ENCODE measurements at regions not wholly inside any gene's neighbourhood (a gene's known extent, or its start where the extent isn't known, plus 50 kb on each side); places are given as distances from the start of the nearest gene placed in this dataset.
"Not testable (repeated sequence)": the region's sequence is repeated elsewhere in the genome, so short reads cannot be mapped to it uniquely, and the experiment has no call there.

DNA sequence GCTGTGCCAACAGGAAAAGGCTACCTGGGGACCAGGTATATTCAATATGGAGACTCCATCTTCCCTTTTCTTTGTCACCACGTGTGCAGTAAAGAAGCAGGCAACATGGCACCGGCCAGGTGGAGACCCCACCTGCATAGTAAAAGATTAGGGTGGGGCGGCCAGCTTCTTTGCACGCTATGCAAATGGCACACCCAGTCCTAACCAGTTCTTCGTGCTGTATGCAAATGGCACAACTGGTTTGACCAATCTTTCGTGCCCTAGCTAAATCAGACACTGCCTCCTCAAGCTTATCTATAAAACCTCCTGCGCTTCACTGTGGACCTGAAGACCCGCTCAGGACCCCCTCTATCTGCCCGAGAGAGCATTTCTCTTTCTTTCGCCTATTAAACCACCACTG is 88.8 kb upstream of the EZR start:
- Histone ChIP-seq H3K27ac (ENCODE audit: low read length) (no peak overlapping the region), H3K9me3 (ENCODE audit: control insufficient read depth, insufficient read depth, low read length) (no peaks in the 10 kb centered on the region; the same call in 1 of the 2 replicates), H3K4me3 (ENCODE audit: low read length) (no peak overlapping the region), H3K27me3 (ENCODE audit: control insufficient read depth, insufficient read depth, low read length) (no peaks in the 10 kb centered on the region), H3K36me3 (ENCODE audit: control insufficient read depth, insufficient read depth, low read length) (no peaks in the 10 kb centered on the region), H3K4me1 (ENCODE audit: control insufficient read depth, insufficient read depth, low read length) (peaks cover 6% of the 10 kb centered on the region)
- no peak for DNase-seq (ENCODE audit: low read depth, low spot score)
- no CpG with 5 or more reads among the region's 10 CpGs for WGBS (ENCODE audit: insufficient coverage, insufficient read length)

GRCh38 chr6:158906926-158907325 is 87.8 kb upstream of the EZR start:
- no CpG with 5 or more reads among the region's 4 CpGs for WGBS (ENCODE audit: insufficient coverage, insufficient read length)
- H3K9me3 ChIP-seq (ENCODE audit: control insufficient read depth, insufficient read depth, low read length) = no peaks in the 10 kb centered on the region; the same call in 1 of the 2 replicates
- peaks cover 6% of the 10 kb centered on the region for H3K4me1 ChIP-seq (ENCODE audit: control insufficient read depth, insufficient read depth, low read length)
- no peak overlapping the region for H3K4me3 ChIP-seq (ENCODE audit: low read length)
- no peak for DNase-seq (ENCODE audit: low read depth, low spot score)
- H3K36me3 ChIP-seq (ENCODE audit: control insufficient read depth, insufficient read depth, low read length) = no peaks in the 10 kb centered on the region
- H3K27ac ChIP-seq (ENCODE audit: low read length) = no peak overlapping the region
- no peaks in the 10 kb centered on the region for H3K27me3 ChIP-seq (ENCODE audit: control insufficient read depth, insufficient read depth, low read length)

GRCh38 chr6:158905277-158905676 is 86.1 kb upstream of the EZR start:
- Histone ChIP-seq H3K9me3 (ENCODE audit: control insufficient read depth, insufficient read depth, low read length) (no peaks in the 10 kb centered on the region; the same call in 1 of the 2 replicates), H3K4me3 (ENCODE audit: low read length) (no peak overlapping the region), H3K4me1 (ENCODE audit: control insufficient read depth, insufficient read depth, low read length) (peaks cover 3% of the 10 kb centered on the region), H3K27me3 (ENCODE audit: control insufficient read depth, insufficient read depth, low read length) (no peaks in the 10 kb centered on the region), H3K27ac (ENCODE audit: low read length) (no peak overlapping the region), H3K36me3 (ENCODE audit: control insufficient read depth, insufficient read depth, low read length) (no peaks in the 10 kb centered on the region)
- no CpG with 5 or more reads among the region's 2 CpGs for WGBS (ENCODE audit: insufficient coverage, insufficient read length)
- DNase-seq (ENCODE audit: low read depth, low spot score) = no peak

DNA sequence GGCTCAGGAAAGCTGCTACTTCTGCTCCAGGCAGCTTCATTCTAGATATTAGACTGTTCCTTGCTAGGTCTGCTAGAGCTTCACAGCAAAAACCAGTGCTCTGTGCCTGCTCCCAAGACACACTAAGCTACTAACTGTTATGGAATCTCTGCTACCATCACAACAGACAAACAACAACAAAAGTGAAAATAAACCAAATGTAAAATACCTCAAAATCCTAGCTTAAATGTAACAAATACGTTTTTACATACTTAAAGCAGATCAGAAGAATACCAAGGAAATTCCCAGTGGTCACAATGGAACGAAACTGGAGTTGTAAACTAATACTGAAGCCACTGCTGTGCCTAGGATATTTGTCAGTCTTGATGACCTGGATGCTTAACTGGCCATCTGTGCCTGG is 84.6 kb upstream of the EZR start:
- H3K9me3 ChIP-seq (ENCODE audit: control insufficient read depth, insufficient read depth, low read length) = no peaks in the 10 kb centered on the region; the same call in 1 of the 2 replicates
- DNase-seq (ENCODE audit: low read depth, low spot score) = no peak
- no peak overlapping the region for H3K27ac ChIP-seq (ENCODE audit: low read length)
- H3K4me1 ChIP-seq (ENCODE audit: control insufficient read depth, insufficient read depth, low read length) = peaks cover 3% of the 10 kb centered on the region
- no peaks in the 10 kb centered on the region for H3K27me3 ChIP-seq (ENCODE audit: control insufficient read depth, insufficient read depth, low read length)
- H3K4me3 ChIP-seq (ENCODE audit: low read length) = no peak overlapping the region
- H3K36me3 ChIP-seq (ENCODE audit: control insufficient read depth, insufficient read depth, low read length) = no peaks in the 10 kb centered on the region
- no CpG with 5 or more reads among the region's 2 CpGs for WGBS (ENCODE audit: insufficient coverage, insufficient read length)

GRCh38 chr6:158900663-158901312 is 81.6 kb upstream of the EZR start:
- Histone ChIP-seq H3K4me3 (ENCODE audit: low read length) (no peak overlapping the region), H3K27ac (ENCODE audit: low read length) (no peak overlapping the region), H3K9me3 (ENCODE audit: control insufficient read depth, insufficient read depth, low read length) (no peaks in the 10 kb centered on the region; the same call in 1 of the 2 replicates), H3K4me1 (ENCODE audit: control insufficient read depth, insufficient read depth, low read length) (no peaks in the 10 kb centered on the region), H3K36me3 (ENCODE audit: control insufficient read depth, insufficient read depth, low read length) (no peaks in the 10 kb centered on the region), H3K27me3 (ENCODE audit: control insufficient read depth, insufficient read depth, low read length) (no peaks in the 10 kb centered on the region)
- DNase-seq (ENCODE audit: low read depth, low spot score) = no peak
- whole genome bisulfite sequencing (ENCODE audit: insufficient coverage, insufficient read length) = no CpG with 5 or more reads among the region's 4 CpGs

DNA sequence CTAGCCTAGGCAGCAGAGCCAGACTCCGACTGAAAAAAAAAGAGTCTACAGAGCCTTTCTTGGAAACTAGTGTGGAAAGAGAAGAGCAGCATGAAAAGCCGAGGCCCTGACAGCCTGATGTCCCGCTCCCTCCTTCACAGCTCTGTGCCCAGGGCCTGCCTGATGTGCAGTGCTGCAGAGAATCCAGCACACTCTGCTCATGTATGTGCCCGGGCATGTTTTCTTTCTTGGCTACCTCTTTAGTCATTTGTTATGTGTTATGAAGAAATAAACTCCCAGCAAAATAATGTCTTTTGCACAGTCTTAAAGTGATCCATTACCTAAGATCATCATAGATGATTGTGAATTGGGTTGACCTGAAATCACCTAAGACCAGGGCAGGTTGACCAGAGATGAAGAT is 78.1 kb upstream of the EZR start:
- Histone ChIP-seq H3K4me3 (ENCODE audit: low read length) (no peak overlapping the region), H3K27me3 (ENCODE audit: control insufficient read depth, insufficient read depth, low read length) (no peaks in the 10 kb centered on the region), H3K9me3 (ENCODE audit: control insufficient read depth, insufficient read depth, low read length) (no peaks in the 10 kb centered on the region), H3K4me1 (ENCODE audit: control insufficient read depth, insufficient read depth, low read length) (no peaks in the 10 kb centered on the region), H3K36me3 (ENCODE audit: control insufficient read depth, insufficient read depth, low read length) (no peaks in the 10 kb centered on the region), H3K27ac (ENCODE audit: low read length) (no peak overlapping the region)
- no peak for DNase-seq (ENCODE audit: low read depth, low spot score)
- no CpG with 5 or more reads among the region's 4 CpGs for WGBS (ENCODE audit: insufficient coverage, insufficient read length)

DNA sequence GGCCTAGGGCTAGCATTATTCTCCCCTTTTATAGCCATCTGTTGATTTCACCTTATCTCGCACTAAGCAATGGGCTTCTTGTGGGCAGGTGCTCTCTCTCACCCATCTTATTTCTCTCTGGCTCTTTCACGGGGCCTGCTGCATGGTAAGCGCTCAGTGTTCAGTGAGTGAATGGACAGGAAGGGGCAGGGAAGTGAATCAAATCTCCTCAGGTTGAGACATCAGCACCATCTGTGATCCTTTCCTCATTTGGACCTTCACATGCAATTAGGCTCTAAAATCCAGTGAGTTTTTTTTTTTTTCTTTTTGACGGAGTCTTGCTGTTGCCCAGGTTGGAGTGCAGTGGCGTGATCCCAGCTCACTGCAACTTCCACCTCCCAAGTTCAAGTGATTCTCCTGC is 76.5 kb upstream of the EZR start:
- H3K4me1 ChIP-seq (ENCODE audit: control insufficient read depth, insufficient read depth, low read length) = no peaks in the 10 kb centered on the region
- no peak overlapping the region for H3K4me3 ChIP-seq (ENCODE audit: low read length)
- H3K36me3 ChIP-seq (ENCODE audit: control insufficient read depth, insufficient read depth, low read length) = no peaks in the 10 kb centered on the region
- no peaks in the 10 kb centered on the region for H3K9me3 ChIP-seq (ENCODE audit: control insufficient read depth, insufficient read depth, low read length)
- no peak overlapping the region for H3K27ac ChIP-seq (ENCODE audit: low read length)
- no peak for DNase-seq (ENCODE audit: low read depth, low spot score)
- no peaks in the 10 kb centered on the region for H3K27me3 ChIP-seq (ENCODE audit: control insufficient read depth, insufficient read depth, low read length)
- WGBS (ENCODE audit: insufficient coverage, insufficient read length) = no CpG with 5 or more reads among the region's 5 CpGs

GRCh38 chr6:158894193-158894592 is 75.0 kb upstream of the EZR start:
- peak; percentile 74 for DNase-seq (ENCODE audit: low read depth, low spot score)
- WGBS (ENCODE audit: insufficient coverage, insufficient read length) = no CpG with 5 or more reads among the region's 4 CpGs
- H3K4me3 ChIP-seq (ENCODE audit: low read length) = no peak overlapping the region
- no peaks in the 10 kb centered on the region for H3K36me3 ChIP-seq (ENCODE audit: control insufficient read depth, insufficient read depth, low read length)
- no peaks in the 10 kb centered on the region for H3K27me3 ChIP-seq (ENCODE audit: control insufficient read depth, insufficient read depth, low read length)
- no peaks in the 10 kb centered on the region for H3K9me3 ChIP-seq (ENCODE audit: control insufficient read depth, insufficient read depth, low read length)
- no peaks in the 10 kb centered on the region for H3K4me1 ChIP-seq (ENCODE audit: control insufficient read depth, insufficient read depth, low read length)
- H3K27ac ChIP-seq (ENCODE audit: low read length) = no peak overlapping the region

DNA sequence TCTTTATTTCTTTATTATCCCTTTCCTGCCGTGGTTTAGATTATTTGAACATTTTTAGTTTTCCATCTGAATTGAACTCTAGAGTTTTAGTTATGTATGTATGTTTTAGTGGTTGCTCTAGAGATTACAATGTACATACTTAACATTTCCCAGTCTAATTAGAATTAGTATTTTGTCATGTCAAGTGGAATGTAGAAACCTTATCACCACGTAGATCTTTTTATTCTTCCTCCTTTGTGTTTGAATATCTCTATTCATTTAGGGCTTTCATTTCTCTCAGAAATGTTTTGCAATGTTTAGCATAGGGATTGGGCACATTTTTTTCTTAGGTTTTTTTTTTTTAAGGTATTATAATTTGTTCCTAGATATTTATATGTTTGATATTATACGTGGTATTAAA is 73.1 kb upstream of the EZR start:
- Histone ChIP-seq H3K4me3 (ENCODE audit: low read length) (no peak overlapping the region), H3K4me1 (ENCODE audit: control insufficient read depth, insufficient read depth, low read length) (no peaks in the 10 kb centered on the region), H3K27me3 (ENCODE audit: control insufficient read depth, insufficient read depth, low read length) (no peaks in the 10 kb centered on the region), H3K36me3 (ENCODE audit: control insufficient read depth, insufficient read depth, low read length) (no peaks in the 10 kb centered on the region), H3K9me3 (ENCODE audit: control insufficient read depth, insufficient read depth, low read length) (no peaks in the 10 kb centered on the region), H3K27ac (ENCODE audit: low read length) (no peak overlapping the region)
- no CpG with 5 or more reads among the region's 3 CpGs for WGBS (ENCODE audit: insufficient coverage, insufficient read length)
- no peak for DNase-seq (ENCODE audit: low read depth, low spot score)

DNA sequence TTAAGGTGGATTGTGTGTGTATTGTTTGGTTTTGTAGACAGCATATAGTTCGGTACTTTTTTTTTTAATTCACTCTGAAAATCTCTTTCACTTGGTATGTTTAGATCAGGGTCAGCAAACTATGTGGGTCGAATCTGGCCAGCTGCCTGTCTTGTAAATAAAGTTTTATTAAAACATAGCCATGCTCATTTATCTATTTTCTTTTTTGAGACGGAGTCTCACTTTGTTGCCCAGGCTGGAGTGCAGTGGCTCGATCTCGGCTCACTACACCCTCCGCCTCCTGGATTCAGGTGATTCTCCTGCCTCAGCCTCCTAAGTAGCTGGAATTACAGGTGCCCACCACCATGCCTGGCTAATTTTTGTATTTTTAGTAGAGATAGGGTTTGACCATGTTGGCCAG is 72.4 kb upstream of the EZR start:
- H3K36me3 ChIP-seq (ENCODE audit: control insufficient read depth, insufficient read depth, low read length); H3K27me3 ChIP-seq (ENCODE audit: control insufficient read depth, insufficient read depth, low read length); H3K27ac ChIP-seq (ENCODE audit: low read length); H3K9me3 ChIP-seq (ENCODE audit: control insufficient read depth, insufficient read depth, low read length); DNase-seq (ENCODE audit: low read depth, low spot score); H3K4me1 ChIP-seq (ENCODE audit: control insufficient read depth, insufficient read depth, low read length); H3K4me3 ChIP-seq (ENCODE audit: low read length): not testable (repeated sequence)
- no CpG with 5 or more reads among the region's 6 CpGs for WGBS (ENCODE audit: insufficient coverage, insufficient read length)

DNA sequence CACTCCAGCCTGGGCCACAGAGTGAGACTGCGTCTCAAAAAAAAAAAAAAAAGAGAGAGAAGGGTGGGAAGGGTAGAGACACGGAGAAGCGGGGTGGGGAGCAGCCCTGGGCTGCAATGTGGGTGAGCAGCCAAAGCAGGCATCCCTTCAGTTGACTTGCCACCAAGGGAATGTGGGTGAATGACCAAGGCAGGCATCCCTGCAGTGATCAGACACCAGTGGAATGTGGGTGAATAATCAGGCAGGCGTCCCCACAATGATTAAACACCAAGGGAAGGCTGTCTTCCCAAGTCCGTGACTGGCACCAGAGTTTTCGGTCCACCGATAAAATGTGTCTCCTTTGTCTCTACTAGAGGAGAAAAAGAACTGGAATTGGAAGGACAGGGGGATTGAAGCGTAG is 69.0 kb upstream of the EZR start:
- H3K9me3 ChIP-seq (ENCODE audit: control insufficient read depth, insufficient read depth, low read length); H3K27ac ChIP-seq (ENCODE audit: low read length); H3K36me3 ChIP-seq (ENCODE audit: control insufficient read depth, insufficient read depth, low read length); H3K27me3 ChIP-seq (ENCODE audit: control insufficient read depth, insufficient read depth, low read length); DNase-seq (ENCODE audit: low read depth, low spot score); H3K4me3 ChIP-seq (ENCODE audit: low read length); H3K4me1 ChIP-seq (ENCODE audit: control insufficient read depth, insufficient read depth, low read length): not testable (repeated sequence)
- no CpG with 5 or more reads among the region's 8 CpGs for WGBS (ENCODE audit: insufficient coverage, insufficient read length)
